Subcutaneous abdominal adipose tissue (tissue), 5 donors: ENCODE measurements at regions not wholly inside any gene's neighbourhood (a gene's known extent, or its start where the extent isn't known, plus 50 kb on each side); places are given as distances from the start of the nearest gene placed in this dataset.
"Not testable (repeated sequence)": the region's sequence is repeated elsewhere in the genome, so short reads cannot be mapped to it uniquely, and the experiment has no call there.

Experiments
- H3K27ac ChIP-seq: one replicate; pipeline ENCODE4 v1.7.0; 2013; ENCODE audit warnings: low read depth, mild to moderate bottlenecking, inconsistent platforms, low read length, moderate library complexity
- H3K27me3 ChIP-seq, 5 donors: one replicate each; pipeline ENCODE4 v1.7.0; 2013; ENCODE audit warnings: low read length in 5 of 5, inconsistent platforms in 1 of 5; ENCODE audit not compliant: control insufficient read depth in 5 of 5, insufficient read depth in 4 of 5
- H3K36me3 ChIP-seq, 5 donors: one replicate each; pipeline ENCODE4 v1.7.0; 2013; ENCODE audit warnings: low read length in 5 of 5; ENCODE audit not compliant: control insufficient read depth in 5 of 5, insufficient read depth in 5 of 5
- H3K4me1 ChIP-seq, 5 donors: one replicate each; pipeline ENCODE4 v1.7.0; 2013; ENCODE audit warnings: low read length in 5 of 5, mild to moderate bottlenecking in 3 of 5, moderate library complexity in 1 of 5; ENCODE audit not compliant: control insufficient read depth in 5 of 5, insufficient read depth in 5 of 5
- H3K4me3 ChIP-seq, 5 donors: one replicate each; pipeline ENCODE4 v1.7.0; 2013; ENCODE audit warnings: low read length in 5 of 5, low read depth in 1 of 5
- H3K9ac ChIP-seq, 5 donors: one replicate each; pipeline ENCODE4 v1.7.0; 2013; ENCODE audit warnings: low read length in 5 of 5, mild to moderate bottlenecking in 4 of 5, moderate library complexity in 3 of 5
- H3K9me3 ChIP-seq, 5 donors: one replicate each; pipeline ENCODE4 v1.7.0; 2013; ENCODE audit warnings: low read length in 5 of 5; ENCODE audit not compliant: control insufficient read depth in 5 of 5
- donor health status: healthy.
- donor health status: healthy.
- donor health status: healthy.
- donor health status: healthy.
- donor health status: healthy.

GRCh38 chr14:101255765-101256125 lies 305.6 kb upstream of the DIO3 start:
- Histone ChIP-seq H3K27ac (no peak overlapping the region), H3K36me3 (no peaks in the 10 kb centered on the region), H3K27me3 (peaks cover 0 to 6% (median 5%) of the 10 kb centered on the region in 5 donors), H3K9ac (no peak overlapping the region), H3K4me1 (no peaks in the 10 kb centered on the region), H3K4me3 (no peak overlapping the region), H3K9me3 (no peaks in the 10 kb centered on the region)

- H3K27ac ChIP-seq, result no peak overlapping the region
- H3K9me3 ChIP-seq, result no peaks in the 10 kb centered on the region
- H3K27me3 ChIP-seq, result peaks cover 0 to 6% (median 5%) of the 10 kb centered on the region in 5 donors
Observed at GRCh38 chr14:101256266-101256665, 305.0 kb upstream of the DIO3 start.

GRCh38 chr14:101257551-101257950 lies 303.7 kb upstream of the DIO3 start:
- Histone ChIP-seq H3K9me3 (peaks cover 0 to 7% (median 0%) of the 10 kb centered on the region in 5 donors), H3K36me3 (no peaks in the 10 kb centered on the region)

More at GRCh38 chr14:101256266-101256665, 305.0 kb upstream of the DIO3 start:
- H3K9ac ChIP-seq, result no peak overlapping the region
- no peaks in the 10 kb centered on the region for H3K36me3 ChIP-seq
- no peaks in the 10 kb centered on the region for H3K4me1 ChIP-seq
- H3K4me3 ChIP-seq, result no peak overlapping the region

GRCh38 chr14:101259748-101260147 lies 301.5 kb upstream of the DIO3 start:
- Histone ChIP-seq H3K27me3 (no peaks in the 10 kb centered on the region), H3K9ac (no peak overlapping the region), H3K4me3 (no peak overlapping the region)

More at GRCh38 chr14:101257551-101257950, 303.7 kb upstream of the DIO3 start:
- Histone ChIP-seq H3K27ac (no peak overlapping the region), H3K27me3 (peaks cover 0 to 6% (median 2%) of the 10 kb centered on the region in 5 donors), H3K9ac (no peak overlapping the region), H3K4me3 (no peak overlapping the region), H3K4me1 (no peaks in the 10 kb centered on the region)

DNA sequence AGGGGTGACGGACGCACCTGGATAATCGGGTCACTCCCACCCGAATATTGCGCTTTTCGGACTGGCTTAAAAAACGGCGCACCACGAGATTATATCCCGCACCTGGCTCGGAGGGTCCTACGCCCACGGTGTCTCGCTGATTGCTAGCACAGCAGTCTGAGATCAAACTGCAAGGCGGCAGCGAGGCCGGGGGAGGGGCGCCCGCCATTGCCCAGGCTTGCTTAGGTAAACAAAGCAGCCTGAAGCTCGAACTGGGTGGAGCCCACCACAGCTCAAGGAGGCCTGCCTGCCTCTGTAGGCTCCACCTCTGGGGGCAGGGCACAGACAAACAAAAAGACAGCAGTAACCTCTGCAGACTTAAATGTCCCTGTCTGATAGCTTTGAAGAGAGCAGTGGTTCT lies 294.9 kb upstream of the DIO3 start:
- H3K4me3 ChIP-seq, H3K9me3 ChIP-seq, H3K27me3 ChIP-seq, H3K27ac ChIP-seq, H3K4me1 ChIP-seq, H3K36me3 ChIP-seq, H3K9ac ChIP-seq: not testable (repeated sequence)

More at GRCh38 chr14:101259748-101260147, 301.5 kb upstream of the DIO3 start:
- H3K9me3 ChIP-seq, result peaks cover 0 to 9% (median 0%) of the 10 kb centered on the region in 5 donors
- no peaks in the 10 kb centered on the region for H3K36me3 ChIP-seq
- H3K4me1 ChIP-seq, result no peaks in the 10 kb centered on the region
- no peak overlapping the region for H3K27ac ChIP-seq

- H3K27ac ChIP-seq, result no peak overlapping the region
- H3K9me3 ChIP-seq, result no peaks in the 10 kb centered on the region
- no peaks in the 10 kb centered on the region for H3K4me1 ChIP-seq
- no peaks in the 10 kb centered on the region for H3K36me3 ChIP-seq
- no peak overlapping the region for H3K9ac ChIP-seq
- H3K4me3 ChIP-seq, result no peak overlapping the region
- H3K27me3 ChIP-seq, result peaks cover 0 to 2% (median 0%) of the 10 kb centered on the region in 5 donors
Observed at GRCh38 chr14:101273091-101273490, 288.2 kb upstream of the DIO3 start.

GRCh38 chr14:101276309-101277091 lies 284.8 kb upstream of the DIO3 start:
- Histone ChIP-seq H3K4me1 (no peaks in the 10 kb centered on the region), H3K36me3 (no peaks in the 10 kb centered on the region), H3K27me3 (peaks cover 0 to 2% (median 0%) of the 10 kb centered on the region in 5 donors), H3K27ac (no peak overlapping the region), H3K9ac (no peak overlapping the region), H3K9me3 (no peaks in the 10 kb centered on the region), H3K4me3 (no peak overlapping the region)

DNA sequence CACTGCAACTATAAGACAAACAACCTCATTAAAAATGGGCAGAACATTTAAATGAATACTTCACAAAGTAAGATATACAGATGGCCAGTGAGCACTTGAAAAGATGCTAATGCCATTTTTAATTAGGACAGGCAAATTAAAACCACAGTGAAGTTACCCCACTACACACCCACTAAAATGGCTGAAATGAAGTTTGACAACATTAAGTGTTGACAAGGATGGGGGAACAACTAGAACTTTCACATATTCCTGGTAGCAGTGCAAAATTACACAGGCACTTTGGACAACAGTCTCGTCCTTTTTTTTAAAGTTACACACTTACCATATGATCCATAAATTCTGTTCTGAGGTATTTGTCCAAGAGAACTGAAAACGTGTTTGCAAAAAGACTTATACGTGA lies 278.9 kb upstream of the DIO3 start:
- Histone ChIP-seq H3K4me3 (no peak overlapping the region), H3K36me3 (no peaks in the 10 kb centered on the region), H3K9me3 (peaks cover 0 to 6% (median 0%) of the 10 kb centered on the region in 5 donors)

GRCh38 chr14:101284711-101285110 lies 276.6 kb upstream of the DIO3 start:
- Histone ChIP-seq H3K9ac (no peak overlapping the region), H3K27me3 (peaks cover 0 to 28% (median 12%) of the 10 kb centered on the region in 5 donors), H3K4me1 (peaks cover 2 to 9% (median 4%) of the 10 kb centered on the region in 5 donors), H3K36me3 (no peaks in the 10 kb centered on the region), H3K9me3 (peaks cover 0 to 6% (median 0%) of the 10 kb centered on the region in 5 donors), H3K27ac (no peak overlapping the region), H3K4me3 (no peak overlapping the region)

More for the DNA sequence above, 278.9 kb upstream of the DIO3 start:
- no peaks in the 10 kb centered on the region for H3K4me1 ChIP-seq
- H3K27me3 ChIP-seq, result peaks cover 0 to 19% (median 8%) of the 10 kb centered on the region in 5 donors
- no peak overlapping the region for H3K9ac ChIP-seq
- no peak overlapping the region for H3K27ac ChIP-seq

GRCh38 chr14:101286271-101287018 lies 274.9 kb upstream of the DIO3 start:
- peaks cover 0 to 29% (median 13%) of the 10 kb centered on the region in 5 donors for H3K27me3 ChIP-seq
- H3K9ac ChIP-seq, result no peak overlapping the region
- H3K36me3 ChIP-seq, result no peaks in the 10 kb centered on the region
- peaks cover 0 to 6% (median 0%) of the 10 kb centered on the region in 5 donors for H3K9me3 ChIP-seq
- peaks cover 2 to 9% (median 4%) of the 10 kb centered on the region in 5 donors for H3K4me1 ChIP-seq
- H3K27ac ChIP-seq, result no peak overlapping the region
- no peak overlapping the region for H3K4me3 ChIP-seq
